CD4-positive, alpha-beta T cell (primary cell): ENCODE measurements at regions not wholly inside any gene's neighbourhood (a gene's known extent, or its start where the extent isn't known, plus 50 kb on each side); places are given as distances from the start of the nearest gene placed in this dataset.

Experiments
- ATAC-seq: fragments of 200-7000 bp; cut with Tn5 transposase; one replicate; pipeline ENCODE4 v1.10.0; 2022; ENCODE audit warnings: mild to moderate bottlenecking; ENCODE audit not compliant: poor library complexity
- CTCF ChIA-PET: fragments of 350-600 bp; sonication (Branson Sonifier 250); formaldehyde crosslinking; loops from one replicate; lab custom pipeline; 2021; ENCODE audit warnings: antibody characterized with exemption, inconsistent platforms; lab: Charles Lee
- POLR2A ChIA-PET: fragments of 350-600 bp; sonication (Branson Sonifier 250); formaldehyde crosslinking; loops from one replicate; lab custom pipeline; 2021; ENCODE audit warnings: antibody characterized with exemption, inconsistent platforms; lab: Charles Lee
- DNase-seq, 14 experiments: peaks; one replicate each; pipeline ENCODE4 v3.0.0-alpha.2; 2013 to 2020; ENCODE audit warnings: mixed read lengths in 2 of 14
- H3K27ac ChIP-seq, 2 donors: one replicate each; pipeline versions ENCODE4 v1.5.1 to v1.7.0; 2013; ENCODE audit warnings: low read length in 2 of 2, low read depth in 1 of 2, mild to moderate bottlenecking in 1 of 2
- H3K27me3 ChIP-seq, 2 experiments: 1 replicate in 1 of 2; 2 replicates in 1 of 2; pipeline versions ENCODE4 v1.6.1 to v1.7.0; 2013; ENCODE audit warnings: low read length in 2 of 2, control low read depth in 1 of 2, mild to moderate bottlenecking in 1 of 2, moderate library complexity in 1 of 2; ENCODE audit not compliant: insufficient read depth in 2 of 2, control insufficient read depth in 1 of 2
- H3K36me3 ChIP-seq: one replicate; pipeline ENCODE4 v1.6.1; 2013; ENCODE audit warnings: low read length, control low read depth; ENCODE audit not compliant: insufficient read depth
- H3K4me1 ChIP-seq: one replicate; pipeline ENCODE4 v1.6.1; 2013; ENCODE audit warnings: low read length, control low read depth; ENCODE audit not compliant: insufficient read depth
- H3K4me3 ChIP-seq: one replicate; pipeline ENCODE4 v1.5.1; 2013; ENCODE audit warnings: mild to moderate bottlenecking, low read length, moderate library complexity
- H3K9me3 ChIP-seq, 2 experiments: 1 replicate in 1 of 2; 2 replicates in 1 of 2; pipeline versions ENCODE4 v1.6.1 to v1.7.0; 2013; ENCODE audit warnings: low read length in 2 of 2, mild to moderate bottlenecking in 2 of 2, control low read depth in 1 of 2, moderate library complexity in 1 of 2; ENCODE audit not compliant: control insufficient read depth in 1 of 2, insufficient read depth in 1 of 2
- H3K27ac Mint-ChIP-seq: one replicate; pipeline ENCODE4 v1.8.0; 2020; ENCODE audit warnings: mixed read lengths
- H3K27me3 Mint-ChIP-seq: one replicate; pipeline ENCODE4 v1.8.0; 2021; ENCODE audit warnings: mixed read lengths
- H3K36me3 Mint-ChIP-seq: one replicate; pipeline ENCODE4 v1.8.0; 2021; ENCODE audit warnings: low read depth, mixed read lengths
- H3K4me1 Mint-ChIP-seq: one replicate; pipeline ENCODE4 v1.8.0; 2021; ENCODE audit warnings: low read depth, mixed read lengths
- H3K4me3 Mint-ChIP-seq: one replicate; pipeline ENCODE4 v1.8.0; 2020; ENCODE audit warnings: mild to moderate bottlenecking, mixed read lengths
- H3K9me3 Mint-ChIP-seq: one replicate; pipeline ENCODE4 v1.8.0; 2020; ENCODE audit warnings: mixed read lengths
- intact Hi-C, 2 experiments: fragments of 100-400 bp; cut with DNase I in 1 of 2; cut with micrococcal nuclease in 1 of 2; formaldehyde crosslinking; loops; one replicate each; pipeline versions ENCODE4 v1.15.1 to v1.9.0; 2023 to 2025; cut with DNase I, micrococcal nuclease
- TF ChIP-seq, protein P1 (sequence below): fragments of 200-600 bp; IDR thresholded peaks from one replicate; pipeline ENCODE4 v1.8.0; 2022; ENCODE audit warnings: antibody characterized with exemption, mild to moderate bottlenecking

DNA sequence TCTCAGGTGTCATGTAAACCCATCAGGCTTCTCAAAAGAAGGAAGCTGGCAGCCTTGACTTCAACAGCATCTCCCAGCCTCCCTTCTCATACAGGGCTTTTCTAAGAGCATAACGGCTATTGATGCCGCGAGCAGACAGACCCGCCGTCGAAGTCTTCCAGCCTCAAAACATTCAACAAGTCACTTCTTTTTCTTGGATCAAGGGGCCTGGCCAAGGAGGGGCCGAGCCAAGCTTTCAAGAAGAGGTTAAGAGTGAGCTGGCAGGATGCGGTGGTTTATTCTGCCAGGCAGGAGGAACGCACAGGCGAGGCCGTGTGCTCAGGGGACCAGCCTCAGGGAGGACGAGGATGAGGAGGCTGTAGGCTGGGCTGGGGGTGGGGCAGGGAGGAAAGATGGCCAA lies 102.9 kb upstream of the RFLNA start:
- CTCF ChIA-PET = no interaction called here
- Histone ChIP-seq H3K4me3 (no peak overlapping the region), H3K36me3 (no peaks in the 10 kb centered on the region), H3K27ac (no peak overlapping the region), H3K27me3 (no peaks in the 10 kb centered on the region), H3K4me1 (no peaks in the 10 kb centered on the region), H3K9me3 (peaks cover 0 to 8% of the 10 kb centered on the region in 2 experiments)
- ATAC-seq (no peak), DNase-seq (no peak)
- POLR2A ChIA-PET = no interaction called here
- intact Hi-C loops = no loop called here
- Mint-ChIP-seq H3K27ac (no peak overlapping the region), H3K36me3 (no peaks in the 10 kb centered on the region), H3K4me3 (no peak overlapping the region), H3K9me3 (peaks cover under 1% of the 10 kb centered on the region), H3K4me1 (no peaks in the 10 kb centered on the region), H3K27me3 (peaks cover 4% of the 10 kb centered on the region)
- TF ChIP-seq, protein P1, sequence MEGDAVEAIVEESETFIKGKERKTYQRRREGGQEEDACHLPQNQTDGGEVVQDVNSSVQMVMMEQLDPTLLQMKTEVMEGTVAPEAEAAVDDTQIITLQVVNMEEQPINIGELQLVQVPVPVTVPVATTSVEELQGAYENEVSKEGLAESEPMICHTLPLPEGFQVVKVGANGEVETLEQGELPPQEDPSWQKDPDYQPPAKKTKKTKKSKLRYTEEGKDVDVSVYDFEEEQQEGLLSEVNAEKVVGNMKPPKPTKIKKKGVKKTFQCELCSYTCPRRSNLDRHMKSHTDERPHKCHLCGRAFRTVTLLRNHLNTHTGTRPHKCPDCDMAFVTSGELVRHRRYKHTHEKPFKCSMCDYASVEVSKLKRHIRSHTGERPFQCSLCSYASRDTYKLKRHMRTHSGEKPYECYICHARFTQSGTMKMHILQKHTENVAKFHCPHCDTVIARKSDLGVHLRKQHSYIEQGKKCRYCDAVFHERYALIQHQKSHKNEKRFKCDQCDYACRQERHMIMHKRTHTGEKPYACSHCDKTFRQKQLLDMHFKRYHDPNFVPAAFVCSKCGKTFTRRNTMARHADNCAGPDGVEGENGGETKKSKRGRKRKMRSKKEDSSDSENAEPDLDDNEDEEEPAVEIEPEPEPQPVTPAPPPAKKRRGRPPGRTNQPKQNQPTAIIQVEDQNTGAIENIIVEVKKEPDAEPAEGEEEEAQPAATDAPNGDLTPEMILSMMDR = no peak

- CTCF ChIA-PET = no interaction called here
- H3K4me3 Mint-ChIP-seq = no peak overlapping the region
- H3K27ac ChIP-seq = no peak overlapping the region
- H3K36me3 Mint-ChIP-seq = no peaks in the 10 kb centered on the region
- DNase-seq (no peak), ATAC-seq (no peak)
- H3K9me3 ChIP-seq = peaks cover 0 to 20% of the 10 kb centered on the region in 2 experiments
- no peak overlapping the region for H3K4me3 ChIP-seq
- H3K9me3 Mint-ChIP-seq = peaks cover 5% of the 10 kb centered on the region
- no peaks in the 10 kb centered on the region for H3K4me1 ChIP-seq
- peaks cover 4% of the 10 kb centered on the region for H3K27me3 Mint-ChIP-seq
- peaks cover 0 to 3% of the 10 kb centered on the region in 2 experiments for H3K27me3 ChIP-seq
- POLR2A ChIA-PET = no interaction called here
- intact Hi-C loops = no loop called here
- H3K36me3 ChIP-seq = no peaks in the 10 kb centered on the region
- no peak overlapping the region for H3K27ac Mint-ChIP-seq
- TF ChIP-seq, protein P1 = no peak
- no peaks in the 10 kb centered on the region for H3K4me1 Mint-ChIP-seq
Measured at GRCh38 chr12:124194264-124194892, 100.5 kb upstream of the RFLNA start.

DNA sequence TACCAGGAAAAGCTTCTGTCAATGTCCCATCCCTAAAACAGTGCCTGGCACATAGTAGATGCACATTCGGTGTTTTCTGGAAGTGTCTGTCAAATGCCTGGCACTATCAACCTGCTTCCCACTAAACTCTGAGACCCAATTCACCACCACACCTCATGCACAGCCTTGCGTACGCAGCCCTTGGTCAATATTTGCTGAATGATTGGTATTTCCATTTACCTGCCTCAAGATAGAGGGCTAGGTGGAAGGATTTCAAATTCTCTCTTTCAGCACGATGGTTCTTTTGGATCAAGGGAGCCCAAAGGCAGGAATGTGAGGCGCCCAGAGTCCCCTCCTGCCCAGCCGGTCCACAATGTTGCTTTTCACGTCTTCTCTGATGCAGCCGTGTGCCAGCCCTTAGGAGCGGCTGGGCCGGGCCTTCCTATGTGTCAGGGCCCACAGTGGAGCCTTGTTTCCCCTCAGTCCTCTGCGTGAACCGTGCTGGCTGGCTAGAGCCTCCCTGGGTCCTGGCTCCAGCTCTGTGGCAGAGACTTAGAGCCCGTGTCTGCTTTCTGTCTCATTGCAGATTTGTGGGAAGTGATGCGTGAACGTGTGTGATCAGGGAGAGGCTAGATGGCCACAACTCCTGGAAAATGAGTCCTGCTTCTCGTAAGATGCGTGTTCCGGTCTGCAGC lies 99.9 kb upstream of the RFLNA start:
- Mint-ChIP-seq H3K9me3 (peaks cover 5% of the 10 kb centered on the region), H3K36me3 (no peaks in the 10 kb centered on the region), H3K4me1 (no peaks in the 10 kb centered on the region), H3K4me3 (no peak overlapping the region), H3K27me3 (peaks cover 4% of the 10 kb centered on the region), H3K27ac (no peak overlapping the region)
- no peaks in the 10 kb centered on the region for H3K4me1 ChIP-seq
- no peak for DNase-seq
- H3K36me3 ChIP-seq = no peaks in the 10 kb centered on the region
- peaks cover 0 to 3% of the 10 kb centered on the region in 2 experiments for H3K27me3 ChIP-seq
- H3K9me3 ChIP-seq = peaks cover 0 to 20% of the 10 kb centered on the region in 2 experiments
- no peak overlapping the region for H3K4me3 ChIP-seq
- POLR2A ChIA-PET = no interaction called here
- CTCF ChIA-PET = no interaction called here
- ATAC-seq = no peak
- intact Hi-C loops = no loop called here
- TF ChIP-seq, protein P1 = no peak
- H3K27ac ChIP-seq = no peak overlapping the region
